ENCODE measurements at regions not wholly inside any gene's neighbourhood (a gene's known extent, or its start where the extent isn't known, plus 50 kb on each side); places are given as distances from the start of the nearest gene placed in this dataset.
A peak's percentile ranks its signal among the peaks of the same experiment; 100 is the strongest.

- 62 to 83% methylated on average over 1 of the region's 1 CpG for WGBS, 2 donors (ENCODE audit: low coverage in 1 of 2)
- Histone ChIP-seq H3K9me3 (no peaks in the 10 kb centered on the region), H3K36me3 (no peaks in the 10 kb centered on the region), H3K4me3 (no peak overlapping the region), H3K27me3 (no peaks in the 10 kb centered on the region), H3K4me1 (peaks cover 0 to 18% (median 0%) of the 10 kb centered on the region in 3 donors), H3K27ac (no peak overlapping the region)
- no peak for ATAC-seq
- no peak for TF ChIP-seq CTCF (IDR thresholded peaks at IDR 0.05)
- no peak for TF ChIP-seq POLR2A (IDR thresholded peaks at IDR 0.05)
- no peak for TF ChIP-seq EP300 (IDR thresholded peaks at IDR 0.05)
- TF ChIP-seq POLR2AphosphoS5 (IDR thresholded peaks at IDR 0.05), result no peak
These were observed 1197.2 kb downstream of the SORCS1 start for GRCh38 chr10:105967256-105967655.

GRCh38 chr10:105965141-105965540 lies 1199.4 kb downstream of the SORCS1 start:
- no peaks in the 10 kb centered on the region for H3K27me3 ChIP-seq
- no peaks in the 10 kb centered on the region for H3K36me3 ChIP-seq
- peaks cover 0 to 14% (median 0%) of the 10 kb centered on the region in 3 donors for H3K4me1 ChIP-seq
- no peak overlapping the region for H3K4me3 ChIP-seq
- no peak for ATAC-seq
- TF ChIP-seq POLR2AphosphoS5 (IDR thresholded peaks at IDR 0.05), result no peak
- no peak for TF ChIP-seq CTCF (IDR thresholded peaks at IDR 0.05)
- TF ChIP-seq POLR2A (IDR thresholded peaks at IDR 0.05), result no peak
- TF ChIP-seq EP300 (IDR thresholded peaks at IDR 0.05), result no peak
- WGBS, 2 donors (ENCODE audit: low coverage in 1 of 2), result 22 to 47% methylated on average over 1 of the region's 1 CpG
- no peaks in the 10 kb centered on the region for H3K9me3 ChIP-seq
- H3K27ac ChIP-seq, result no peak overlapping the region

GRCh38 chr10:105964009-105964408 lies 1200.5 kb downstream of the SORCS1 start:
- no peaks in the 10 kb centered on the region for H3K9me3 ChIP-seq
- no peak for ATAC-seq
- no peak for TF ChIP-seq CTCF (IDR thresholded peaks at IDR 0.05)
- no peak for TF ChIP-seq POLR2AphosphoS5 (IDR thresholded peaks at IDR 0.05)
- TF ChIP-seq EP300 (IDR thresholded peaks at IDR 0.05), result no peak
- TF ChIP-seq POLR2A (IDR thresholded peaks at IDR 0.05), result no peak
- 69 to 76% methylated on average over 5 of the region's 5 CpGs for WGBS, 2 donors (ENCODE audit: low coverage in 1 of 2)
- no peak overlapping the region for H3K4me3 ChIP-seq
- H3K36me3 ChIP-seq, result no peaks in the 10 kb centered on the region
- no peaks in the 10 kb centered on the region for H3K27me3 ChIP-seq
- H3K4me1 ChIP-seq, result peaks cover 0 to 14% (median 0%) of the 10 kb centered on the region in 3 donors
- no peak overlapping the region for H3K27ac ChIP-seq

GRCh38 chr10:105963334-105963884 lies 1201.1 kb downstream of the SORCS1 start:
- TF ChIP-seq POLR2A (IDR thresholded peaks at IDR 0.05) (no peak), EP300 (IDR thresholded peaks at IDR 0.05) (no peak), POLR2AphosphoS5 (IDR thresholded peaks at IDR 0.05) (no peak), CTCF (IDR thresholded peaks at IDR 0.05) (no peak)
- H3K4me3 ChIP-seq, result no peak overlapping the region
- H3K27me3 ChIP-seq, result no peaks in the 10 kb centered on the region
- H3K9me3 ChIP-seq, result no peaks in the 10 kb centered on the region
- 7 to 14% methylated on average over 1 of the region's 1 CpG for WGBS, 2 donors (ENCODE audit: low coverage in 1 of 2)
- no peak for ATAC-seq
- no peaks in the 10 kb centered on the region for H3K36me3 ChIP-seq
- H3K4me1 ChIP-seq, result peaks cover 0 to 14% (median 0%) of the 10 kb centered on the region in 3 donors
- peak overlapping the region in 1 of 4 donors; percentile 45 for H3K27ac ChIP-seq

GRCh38 chr10:105956550-105956949 lies 1208.0 kb downstream of the SORCS1 start:
- no peak for ATAC-seq
- 86% methylated on average over 1 of the region's 1 CpG; no CpG with 5 or more reads in 1 of the 2 donors for WGBS, 2 donors (ENCODE audit: low coverage in 1 of 2)
- H3K36me3 ChIP-seq, result no peaks in the 10 kb centered on the region
- no peak overlapping the region for H3K27ac ChIP-seq
- no peak for TF ChIP-seq POLR2AphosphoS5 (IDR thresholded peaks at IDR 0.05)
- TF ChIP-seq POLR2A (IDR thresholded peaks at IDR 0.05), result no peak
- no peak for TF ChIP-seq EP300 (IDR thresholded peaks at IDR 0.05)
- no peak for TF ChIP-seq CTCF (IDR thresholded peaks at IDR 0.05)
- no peak overlapping the region for H3K4me3 ChIP-seq
- no peaks in the 10 kb centered on the region for H3K27me3 ChIP-seq
- no peaks in the 10 kb centered on the region for H3K9me3 ChIP-seq
- H3K4me1 ChIP-seq, result peaks cover 0 to 21% (median 6%) of the 10 kb centered on the region in 3 donors
